Activated CD4-positive, alpha-beta T cell treated with anti-CD3 and anti-CD28 coated beads, Interleukin-2, Interleukin-6, amounts not matched to agents 100 ng/mL and 50 ng/mL, durations not matched to agents 16 hours and 8 hours (primary cell): ENCODE measurements at regions not wholly inside any gene's neighbourhood (a gene's known extent, or its start where the extent isn't known, plus 50 kb on each side); places are given as distances from the start of the nearest gene placed in this dataset.
"Not testable (repeated sequence)": the region's sequence is repeated elsewhere in the genome, so short reads cannot be mapped to it uniquely, and the experiment has no call there.

Experiments used
- DNase-seq: peaks from one replicate; pipeline ENCODE4 v3.0.0-alpha.2; 2020

DNA sequence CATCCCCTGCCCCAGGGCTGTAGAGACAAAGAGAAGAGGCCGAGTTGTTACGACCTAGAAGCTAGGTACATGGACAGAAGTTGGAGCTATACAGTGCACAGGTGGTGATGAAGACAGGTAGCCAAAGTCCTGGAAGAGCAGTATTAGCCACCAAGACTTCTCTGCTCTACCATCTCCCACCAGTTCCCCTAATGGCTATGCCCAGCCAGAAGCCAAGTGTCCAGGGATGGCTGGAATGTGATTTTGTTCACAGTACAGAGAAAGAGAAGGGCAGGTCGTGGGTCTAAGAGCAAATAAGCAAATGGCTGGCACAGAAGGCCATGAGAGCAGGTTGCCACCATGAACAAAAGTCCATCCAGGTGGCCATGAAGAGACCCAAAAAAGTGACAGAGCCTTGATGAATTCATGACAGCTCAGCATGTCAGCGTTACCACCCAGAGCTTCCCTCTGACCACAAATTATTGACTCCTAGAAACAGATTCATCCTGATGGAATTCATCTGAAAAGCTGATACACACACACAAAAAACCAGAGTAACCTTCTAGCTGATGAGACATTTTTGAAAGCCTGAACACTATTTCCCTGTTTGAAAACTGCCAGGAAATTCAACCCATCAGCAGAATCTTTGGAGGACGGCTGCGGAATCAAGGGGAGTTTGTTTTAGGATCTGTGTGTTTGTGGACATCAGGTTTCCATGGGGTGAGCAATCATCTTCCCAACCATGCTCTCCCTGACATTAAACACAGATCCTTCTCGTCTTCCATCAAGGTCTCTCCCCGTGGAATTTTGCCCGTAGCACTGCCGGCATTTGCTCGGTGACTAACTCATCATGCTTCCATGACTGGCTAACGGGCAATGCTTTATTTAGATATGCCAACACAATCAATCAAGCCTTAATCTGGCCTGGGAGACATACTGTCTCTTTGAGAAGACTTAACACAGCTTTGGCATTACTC lies 906.7 kb upstream of the AUTS2 start:
- no peak for DNase-seq

DNA sequence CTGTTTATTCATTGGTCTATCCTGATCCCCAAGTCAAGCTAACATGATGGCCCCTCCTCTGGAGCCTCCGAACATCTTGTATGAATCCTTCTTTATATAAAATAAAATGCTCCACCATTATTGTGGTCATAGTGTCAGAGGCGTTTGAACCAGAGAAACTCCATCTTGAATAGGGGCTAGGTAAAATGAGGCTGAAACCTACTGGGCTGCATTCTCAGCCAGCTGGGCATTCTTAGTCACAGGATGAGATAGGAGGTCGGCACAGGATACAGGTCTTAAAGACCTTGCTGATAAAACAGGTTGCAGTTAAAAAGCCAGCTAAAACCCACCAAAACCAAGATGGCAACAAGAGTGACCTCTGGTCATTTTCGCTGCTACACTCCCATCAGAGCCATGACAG lies 905.8 kb upstream of the AUTS2 start:
- DNase-seq: no peak

DNA sequence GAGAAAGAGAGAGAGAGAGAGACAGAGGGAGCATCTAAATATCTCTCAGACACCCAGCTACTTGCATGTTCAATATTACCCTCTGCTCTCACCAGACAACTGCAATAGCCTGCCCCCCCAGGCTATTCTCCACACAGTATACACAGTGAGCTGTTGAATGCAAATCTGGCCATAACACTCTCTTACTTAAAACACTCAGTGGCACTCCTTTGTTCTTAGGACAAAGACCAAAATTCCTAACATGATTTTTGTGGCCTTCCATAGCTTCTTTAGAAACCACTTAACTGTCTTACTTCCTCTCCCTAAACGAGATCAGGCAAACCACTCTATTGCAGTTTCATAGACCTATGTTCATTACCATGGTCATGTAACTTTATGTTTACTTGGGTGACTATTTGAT lies 903.6 kb upstream of the AUTS2 start:
- DNase-seq: no peak

DNA sequence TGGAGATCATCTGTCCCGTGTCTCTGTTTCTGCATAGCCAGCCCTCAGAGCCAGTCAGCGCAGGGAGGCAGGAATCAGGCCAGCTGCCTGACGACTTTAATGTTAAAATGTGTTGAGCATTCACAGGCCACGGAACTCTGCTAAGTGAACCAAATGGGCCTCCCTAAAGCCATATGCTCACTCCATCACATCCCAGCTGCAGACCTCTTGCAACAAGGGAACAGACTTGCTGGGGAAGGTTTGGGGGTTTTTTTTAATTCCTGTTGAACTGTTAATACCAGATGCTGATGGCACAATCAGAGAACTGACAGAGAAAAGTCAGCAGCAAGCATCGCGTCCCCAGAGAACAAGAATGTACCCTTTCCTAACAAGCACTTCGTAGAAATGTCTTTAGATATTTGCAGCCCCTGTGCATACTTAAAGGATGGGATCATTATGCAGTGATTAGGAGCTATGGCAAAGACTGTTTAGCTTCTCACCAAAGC lies 900.4 kb upstream of the AUTS2 start:
- DNase-seq: no peak

DNA sequence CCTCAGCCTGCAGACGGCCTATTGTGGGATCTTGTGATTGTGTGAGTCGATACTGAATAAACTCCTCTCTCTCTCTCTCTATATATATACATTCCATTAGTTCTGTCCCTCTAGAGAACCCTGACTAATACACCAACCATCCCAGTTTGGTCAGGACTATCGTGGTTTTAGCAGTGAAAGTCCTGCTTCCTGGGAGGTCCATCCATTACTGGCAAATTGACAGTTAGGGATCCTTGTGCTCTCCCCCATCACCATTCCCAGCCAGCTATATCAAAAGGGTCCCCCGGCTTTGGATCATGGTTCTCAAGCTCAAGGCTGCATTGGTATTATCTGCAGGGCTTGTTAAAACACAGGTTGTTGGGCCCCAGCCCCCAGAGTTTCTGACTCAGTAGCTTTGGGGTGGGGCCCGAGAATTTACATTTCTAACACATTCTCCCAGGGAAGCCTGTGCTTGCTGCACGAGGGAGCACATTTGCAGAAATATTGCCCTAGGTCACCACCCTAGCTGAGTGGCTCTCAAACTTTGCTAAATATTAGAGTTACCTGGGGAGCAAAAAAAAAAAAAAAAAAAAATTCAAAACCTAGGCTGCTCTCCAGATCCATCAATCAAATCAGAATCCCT lies 899.1 kb upstream of the AUTS2 start:
- no peak for DNase-seq

DNA sequence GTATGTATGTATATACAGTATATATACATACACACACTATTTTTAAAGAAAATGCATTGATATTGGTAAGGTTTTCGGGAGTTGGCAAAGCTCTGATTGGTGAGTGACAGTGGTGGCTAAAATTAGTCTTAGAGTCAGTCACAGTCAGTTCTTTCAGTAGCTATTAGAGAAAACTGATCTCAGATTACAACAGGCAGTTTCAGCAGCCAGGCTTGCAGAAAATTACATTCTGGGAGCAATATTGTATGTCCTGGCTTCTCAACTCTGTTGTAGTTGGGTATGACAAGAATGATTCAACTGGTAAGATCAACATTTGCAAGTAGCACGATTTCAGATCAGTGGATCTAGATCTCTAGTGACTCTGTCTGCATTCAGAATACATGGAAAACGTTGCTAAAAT lies 897.9 kb upstream of the AUTS2 start:
- no peak for DNase-seq

DNA sequence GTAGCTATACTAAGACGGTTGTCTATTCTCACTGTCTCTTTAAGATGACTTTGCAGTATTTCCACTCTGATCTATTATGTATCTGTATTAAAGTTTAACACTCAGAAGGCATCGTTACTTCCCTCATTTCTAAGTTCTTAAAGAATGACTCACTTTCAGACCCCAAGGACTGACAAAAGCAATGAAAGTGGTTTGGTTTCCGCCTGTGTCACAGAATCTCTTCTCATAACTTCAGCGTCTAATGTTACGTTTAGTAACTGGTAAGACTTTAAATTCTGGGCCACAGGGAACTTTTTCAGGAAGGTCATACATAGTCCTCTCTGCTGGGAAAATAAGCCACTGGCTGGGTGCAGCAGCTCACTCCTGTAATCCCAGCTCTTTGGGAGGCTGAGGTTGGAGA lies 892.0 kb upstream of the AUTS2 start:
- no peak for DNase-seq

DNA sequence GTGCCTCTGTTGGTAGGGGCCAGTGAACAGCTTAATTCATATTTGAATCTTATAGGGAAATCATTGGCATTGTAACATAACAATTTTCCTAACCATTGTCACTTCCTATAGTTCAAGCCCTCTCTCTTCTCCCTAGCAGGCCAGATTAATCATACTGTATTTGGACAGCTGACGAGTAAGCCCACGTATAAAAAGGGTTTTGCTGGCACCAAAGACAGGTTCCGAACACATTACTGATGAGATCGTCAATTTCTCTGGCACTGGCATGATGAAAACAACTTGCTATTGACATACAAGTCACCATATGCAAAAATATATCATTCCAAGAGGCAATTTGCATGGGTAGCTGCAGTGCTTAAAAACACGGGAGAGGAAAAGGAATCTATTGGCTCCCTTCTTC lies 891.1 kb upstream of the AUTS2 start:
- no peak for DNase-seq

DNA sequence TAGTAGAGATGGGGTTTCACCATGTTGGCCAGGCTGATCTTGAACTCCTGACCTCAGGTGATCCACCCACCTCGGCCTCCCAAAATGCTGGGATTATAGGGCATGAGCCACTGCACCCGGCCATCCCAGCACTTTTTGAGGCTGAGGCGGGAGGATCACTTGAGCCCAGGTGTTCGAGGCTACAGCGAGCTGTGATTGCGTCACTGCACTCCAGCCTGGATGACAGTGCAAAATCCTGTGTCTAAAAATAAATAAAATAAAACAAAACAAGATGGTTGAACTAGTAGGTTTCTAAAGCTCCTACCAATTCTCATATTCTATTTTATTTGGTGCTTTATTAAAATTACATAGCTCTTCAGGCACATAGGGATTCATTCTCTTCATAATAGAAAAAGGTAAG lies 890.3 kb upstream of the AUTS2 start:
- no peak for DNase-seq

DNA sequence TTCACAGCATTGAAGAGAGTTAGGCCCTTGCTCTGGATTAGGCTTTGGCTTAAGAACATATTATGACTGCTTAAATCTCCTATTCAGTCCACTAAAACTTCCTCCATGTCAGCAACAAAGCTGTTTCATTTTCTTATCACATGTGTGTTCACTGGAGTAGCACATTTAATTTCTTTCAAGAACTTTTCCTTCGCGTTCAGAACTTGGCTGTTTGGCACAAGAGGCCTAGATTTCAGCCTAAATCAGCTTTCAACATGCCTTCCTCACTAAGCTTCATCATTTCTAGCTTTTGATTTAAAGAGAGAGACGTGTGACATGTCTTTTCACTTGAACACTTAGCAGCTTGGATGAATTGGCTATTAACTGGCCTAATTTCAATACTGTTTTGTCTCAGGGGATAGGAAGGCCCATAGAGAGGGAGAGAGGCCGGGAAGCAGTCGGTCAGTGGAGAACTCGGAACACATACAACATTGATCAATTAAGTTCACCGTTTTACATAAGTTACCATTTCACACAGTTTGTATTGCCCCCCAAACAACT lies 885.2 kb upstream of the AUTS2 start:
- DNase-seq: no peak

DNA sequence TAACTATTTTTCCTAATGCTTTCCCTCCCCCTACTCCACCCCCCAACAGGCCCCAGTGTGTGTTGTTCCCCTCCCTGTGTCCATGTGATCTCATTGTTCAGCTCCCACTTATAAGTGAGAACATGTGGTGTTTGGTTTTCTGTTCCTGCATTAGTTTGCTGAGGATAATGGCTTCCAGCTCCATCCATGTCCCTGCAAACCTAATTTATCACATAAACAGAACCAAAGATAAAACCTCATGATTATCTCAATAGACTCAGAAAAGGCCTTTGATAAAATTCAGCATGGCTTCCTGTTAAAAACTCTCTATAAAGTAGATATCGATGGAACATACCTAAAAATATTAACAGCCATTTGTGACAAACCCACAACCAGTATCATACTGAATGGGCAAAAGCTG lies 884.1 kb upstream of the AUTS2 start:
- not testable (repeated sequence) for DNase-seq

DNA sequence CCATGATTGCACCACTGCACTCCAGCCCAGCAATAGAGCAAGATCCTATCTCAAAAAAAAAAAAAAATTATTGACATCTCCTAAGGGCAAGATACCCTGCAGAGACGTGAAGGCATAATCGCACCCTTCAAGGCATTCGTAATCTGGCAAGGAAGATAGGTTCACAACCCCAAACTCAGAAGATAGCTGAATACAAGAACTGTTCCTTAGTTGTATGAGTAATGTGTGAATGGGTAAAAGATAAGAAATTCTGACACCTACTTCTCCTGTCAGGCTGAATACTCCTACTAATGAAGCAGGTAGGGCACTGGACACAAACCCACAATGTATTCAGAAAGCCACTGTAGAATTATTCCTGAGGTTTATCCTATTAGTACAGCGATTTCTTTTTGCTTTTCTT lies 882.4 kb upstream of the AUTS2 start:
- no peak for DNase-seq

DNA sequence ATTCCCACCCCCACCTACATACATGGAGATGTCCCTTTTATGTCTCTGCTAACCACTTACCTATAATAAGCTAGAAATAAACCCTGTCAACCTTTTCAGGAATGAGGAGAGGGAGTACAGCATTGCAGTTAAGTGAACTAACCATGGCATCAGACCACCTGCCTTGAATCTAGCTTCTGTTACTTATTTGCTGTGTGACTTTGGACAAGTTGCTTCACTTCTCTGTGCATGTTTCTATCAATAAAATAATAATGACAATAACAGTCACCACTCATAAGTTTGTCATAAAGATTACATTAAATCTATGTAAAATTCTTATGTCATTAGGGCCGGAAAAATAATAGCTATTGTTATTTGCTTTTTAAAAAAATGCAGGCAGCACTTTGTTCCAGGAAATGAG lies 881.1 kb upstream of the AUTS2 start:
- no peak for DNase-seq

DNA sequence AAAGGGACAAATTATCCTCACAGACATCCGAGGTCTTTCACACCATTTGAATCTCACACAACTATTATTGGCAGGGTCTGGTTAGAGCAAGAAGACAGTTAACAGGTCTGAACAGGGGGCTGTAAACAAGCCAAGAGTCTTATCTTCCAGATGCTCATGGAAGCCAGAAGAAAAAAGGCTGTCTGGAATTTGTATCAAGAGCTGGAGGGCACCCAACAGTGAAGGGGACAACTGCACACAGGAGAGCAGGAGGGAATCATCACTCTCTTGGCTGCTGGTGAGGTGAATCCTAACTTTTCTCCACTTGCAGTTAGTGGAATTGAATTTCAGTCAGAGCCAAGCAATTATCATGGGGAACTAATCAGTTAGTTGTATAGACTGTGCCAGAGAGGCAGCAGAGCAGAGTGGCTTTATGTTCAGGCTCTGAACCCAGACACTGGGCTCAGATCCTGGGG lies 880.2 kb upstream of the AUTS2 start:
- DNase-seq: no peak

DNA sequence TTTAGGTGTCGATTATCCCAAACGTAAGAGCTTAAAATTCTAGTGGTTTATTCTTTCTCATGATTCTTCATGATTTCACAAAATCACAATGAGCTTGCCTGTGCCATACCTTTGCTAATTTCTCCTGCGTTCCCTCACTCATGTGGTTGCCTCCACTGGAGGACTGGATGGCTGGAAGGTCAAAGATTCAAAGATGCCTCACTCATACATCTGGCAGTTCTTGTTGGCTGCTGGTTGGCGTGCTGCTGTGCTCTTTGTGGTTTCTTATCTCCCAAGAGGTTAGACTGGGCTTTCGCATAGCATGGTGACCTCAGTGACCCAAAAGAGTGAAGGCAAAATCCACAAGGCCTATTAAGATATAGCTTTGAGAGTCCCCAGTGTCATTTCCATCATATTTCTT lies 877.6 kb upstream of the AUTS2 start:
- DNase-seq: no peak

DNA sequence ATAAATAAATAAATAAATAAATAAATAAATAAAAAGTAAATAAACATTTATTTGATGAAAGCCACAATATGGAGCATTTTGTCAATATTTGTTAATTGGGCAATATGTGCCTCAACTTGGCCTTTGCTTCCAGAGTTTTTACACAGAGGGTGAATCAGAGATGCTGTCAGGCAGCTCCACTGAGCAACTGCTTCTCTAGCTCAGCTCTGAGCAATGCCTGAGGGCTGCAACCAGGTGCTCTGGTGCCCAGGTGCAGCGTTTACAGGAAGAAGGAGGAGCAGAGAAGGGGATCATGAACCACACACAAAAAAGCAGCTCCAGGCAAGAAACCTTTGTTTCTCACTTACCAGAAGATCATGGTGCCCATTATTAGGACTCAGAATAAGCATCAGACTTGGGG lies 876.2 kb upstream of the AUTS2 start:
- no peak for DNase-seq

DNA sequence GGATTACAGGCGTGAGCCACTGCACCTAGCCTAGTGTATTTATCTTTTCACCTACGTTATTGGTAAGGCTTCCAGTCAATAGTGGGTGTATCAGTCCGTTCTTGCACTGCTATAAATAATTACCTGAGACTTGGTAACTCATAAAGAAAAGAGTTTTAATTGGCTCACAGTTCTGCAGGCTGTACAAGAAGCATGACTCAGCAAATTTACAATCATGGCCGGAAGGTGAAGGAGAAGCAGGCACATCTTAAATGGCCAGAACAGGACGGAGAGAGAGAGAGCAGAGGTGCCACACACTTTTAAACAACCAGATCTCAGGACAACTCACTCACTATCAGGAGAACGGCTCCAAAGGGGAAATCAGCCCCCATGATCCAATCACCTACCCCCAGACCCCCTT lies 873.3 kb upstream of the AUTS2 start:
- no peak for DNase-seq

DNA sequence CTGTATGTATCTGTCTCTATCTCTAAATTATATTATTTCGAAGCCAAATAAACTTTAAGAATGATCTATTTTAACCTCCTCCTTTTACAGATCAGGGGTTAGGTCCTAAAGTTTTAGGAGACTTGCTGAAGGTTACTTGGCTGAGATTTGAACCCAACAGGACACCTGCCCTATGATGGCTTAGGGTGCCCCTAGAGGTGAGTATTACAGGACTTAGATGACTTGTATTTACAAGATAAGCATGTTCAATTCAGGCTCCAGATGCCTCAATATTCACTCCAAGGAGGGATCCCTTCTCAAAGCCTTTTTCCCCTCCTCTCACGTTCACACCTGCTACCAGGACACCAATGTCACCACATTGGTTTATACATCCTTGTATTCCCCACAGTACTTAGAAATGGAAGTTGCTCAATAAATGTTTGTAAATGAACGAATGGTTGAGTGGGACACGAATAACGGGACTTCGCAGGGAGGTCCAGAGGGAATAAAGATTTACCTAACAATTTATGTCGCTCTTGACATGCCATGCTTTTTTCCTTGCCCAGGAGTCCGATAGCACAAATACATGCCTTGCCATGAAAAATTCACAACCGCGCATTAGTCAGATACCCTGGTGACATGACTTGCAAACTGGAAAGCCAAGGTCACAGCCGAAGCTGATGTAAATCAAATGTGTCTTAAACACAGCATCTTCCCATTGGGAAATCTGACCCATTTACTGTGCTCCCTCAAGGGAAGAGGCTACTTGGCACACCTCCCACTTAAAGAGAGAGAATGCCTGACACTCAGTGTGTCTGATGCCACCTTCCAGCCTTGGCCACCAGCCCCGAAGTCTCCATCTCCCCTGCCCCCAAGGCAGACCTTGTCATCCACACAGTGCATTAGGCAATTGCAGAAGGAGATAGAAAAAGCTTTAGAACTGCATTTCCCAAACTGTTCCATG lies 872.2 kb upstream of the AUTS2 start:
- no peak for DNase-seq

DNA sequence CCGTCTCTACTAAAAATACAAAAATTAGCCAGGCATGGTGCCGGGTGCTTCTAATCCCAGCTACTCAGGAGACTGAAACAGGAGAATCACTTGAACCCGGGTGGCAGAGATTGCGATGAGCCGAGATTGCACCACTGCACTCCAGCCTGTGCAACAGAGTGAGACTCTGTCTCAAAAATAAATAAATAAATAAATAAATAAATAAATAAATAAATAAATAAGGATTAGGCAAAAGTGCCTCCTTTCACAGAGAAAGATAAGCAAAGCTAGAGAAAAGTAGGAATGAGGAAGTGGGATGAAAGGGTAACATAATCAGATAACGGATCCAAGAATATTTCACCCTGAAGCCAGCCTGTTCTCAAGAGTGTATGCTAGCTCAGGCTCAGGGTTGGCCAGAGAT lies 869.6 kb upstream of the AUTS2 start:
- DNase-seq: not testable (repeated sequence)

DNA sequence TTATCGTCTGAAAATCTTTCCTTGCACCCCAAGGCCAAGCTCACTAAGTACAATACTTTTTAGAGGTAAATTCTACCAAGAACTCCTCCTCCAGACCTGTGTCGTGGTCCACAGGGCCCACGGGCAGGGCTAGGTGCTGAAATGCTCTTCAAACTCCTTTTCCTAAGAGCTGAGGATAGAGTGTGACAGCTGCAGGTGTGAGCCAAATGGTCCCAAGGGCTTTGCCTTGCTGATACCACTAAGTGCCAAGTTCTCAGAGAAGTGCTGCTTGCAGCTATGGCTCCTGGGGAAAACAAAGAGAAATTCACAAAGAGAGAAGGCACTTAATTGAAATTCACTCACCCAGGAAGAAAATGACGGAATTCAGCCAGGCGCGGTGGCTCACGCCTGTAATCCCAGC lies 868.9 kb upstream of the AUTS2 start:
- DNase-seq: no peak

DNA sequence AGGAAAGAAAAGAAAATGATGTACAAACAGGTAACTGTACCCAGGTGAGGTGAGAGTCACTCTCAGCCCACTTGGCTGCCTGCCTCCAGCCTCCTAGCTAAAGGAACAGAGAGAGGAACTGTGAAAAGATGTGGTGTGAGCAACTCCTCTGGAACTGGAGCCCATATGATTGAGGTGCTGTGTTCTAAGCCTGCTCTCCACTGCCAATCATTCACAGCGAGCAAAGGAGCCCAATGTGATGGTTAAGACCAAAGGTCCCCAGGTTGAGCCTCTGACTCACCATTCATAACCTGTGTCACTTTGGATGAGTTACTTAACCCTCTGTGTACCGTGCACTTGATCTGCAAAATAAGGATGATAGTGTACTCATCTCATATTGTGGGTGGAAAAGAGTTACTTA lies 868.1 kb upstream of the AUTS2 start:
- no peak for DNase-seq

DNA sequence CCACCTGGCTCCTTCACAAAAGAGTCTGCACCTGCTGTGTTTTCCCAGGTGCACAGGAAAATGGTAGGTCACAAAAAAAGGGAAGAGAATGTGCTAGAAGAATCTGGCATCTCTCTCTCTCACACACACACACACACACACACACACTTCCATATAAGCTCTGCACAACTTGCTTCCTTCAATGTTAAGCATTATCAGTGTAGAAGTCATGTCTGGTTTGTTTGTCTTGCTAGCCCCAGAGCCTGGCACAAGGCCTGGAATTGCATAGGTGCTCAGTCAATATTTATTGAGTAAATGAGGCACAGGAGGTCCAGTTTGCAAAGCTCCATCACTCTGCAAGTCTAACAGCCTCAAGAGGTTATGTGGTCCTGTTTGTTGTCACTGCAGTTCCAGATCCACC lies 867.3 kb upstream of the AUTS2 start:
- DNase-seq: no peak
